ENCODE measurements at regions not wholly inside any gene's neighbourhood (a gene's known extent, or its start where the extent isn't known, plus 50 kb on each side); places are given as distances from the start of the nearest gene placed in this dataset.

GRCh38 chr12:88952562-88952942 is 372.3 kb upstream of the KITLG start:
- Mint-ChIP-seq H3K4me3 (no peak overlapping the region), H3K9me3 (peaks cover 10% of the 10 kb centered on the region), H3K36me3 (ENCODE audit: low read depth) (peaks cover 3% of the 10 kb centered on the region), H3K27ac (no peak overlapping the region), H3K27me3 (ENCODE audit: insufficient read depth) (peaks cover 60% of the 10 kb centered on the region), H3K4me1 (peaks cover 57% of the 10 kb centered on the region)
- no peak for DNase-seq
- TF ChIP-seq CTCF (conservative IDR thresholded peaks at IDR 0.05) = no peak
- no peak overlapping the region for H3K9ac ChIP-seq (ENCODE audit: extremely low read depth, low read length, poor library complexity, severe bottlenecking)
- H3K4me3 ChIP-seq (ENCODE audit: low read length) = no peak overlapping the region
- H3K36me3 ChIP-seq (ENCODE audit: control insufficient read depth, insufficient read depth, low read length) = no peaks in the 10 kb centered on the region
- no peaks in the 10 kb centered on the region for H3K9me3 ChIP-seq (ENCODE audit: control insufficient read depth, low read length)
- H3K4me1 ChIP-seq (ENCODE audit: control insufficient read depth, insufficient read depth, low read length) = peaks cover 4% of the 10 kb centered on the region
- 89% methylated on average over 1 of the region's 1 CpG; no CpG with 5 or more reads in 1 of the 2 experiments for WGBS, 2 experiments (ENCODE audit: insufficient coverage in 1 of 2, insufficient read length in 1 of 2)
- H3K27ac ChIP-seq (ENCODE audit: low read depth, low read length) = no peak overlapping the region
- H3K27me3 ChIP-seq (ENCODE audit: control insufficient read depth, insufficient read depth, low read length, poor library complexity, severe bottlenecking) = peaks cover 53% of the 10 kb centered on the region

- 0 to 7% methylated on average over 1 to 2 of the region's 2 CpGs for WGBS, 2 experiments (ENCODE audit: insufficient coverage in 1 of 2, insufficient read length in 1 of 2)
- no peak for TF ChIP-seq CTCF (conservative IDR thresholded peaks at IDR 0.05)
- Mint-ChIP-seq H3K9me3 (peaks cover 10% of the 10 kb centered on the region), H3K4me3 (no peak overlapping the region), H3K27me3 (ENCODE audit: insufficient read depth) (peaks cover 56% of the 10 kb centered on the region), H3K27ac (no peak overlapping the region), H3K4me1 (peaks cover 58% of the 10 kb centered on the region), H3K36me3 (ENCODE audit: low read depth) (peaks cover 3% of the 10 kb centered on the region)
- Histone ChIP-seq H3K9me3 (ENCODE audit: control insufficient read depth, low read length) (no peaks in the 10 kb centered on the region), H3K36me3 (ENCODE audit: control insufficient read depth, insufficient read depth, low read length) (no peaks in the 10 kb centered on the region), H3K27me3 (ENCODE audit: control insufficient read depth, insufficient read depth, low read length, poor library complexity, severe bottlenecking) (peaks cover 58% of the 10 kb centered on the region), H3K27ac (ENCODE audit: low read depth, low read length) (peak overlapping the region; percentile 3), H3K4me3 (ENCODE audit: low read length) (no peak overlapping the region), H3K9ac (ENCODE audit: extremely low read depth, low read length, poor library complexity, severe bottlenecking) (no peak overlapping the region), H3K4me1 (ENCODE audit: control insufficient read depth, insufficient read depth, low read length) (peaks cover 4% of the 10 kb centered on the region)
- peak; percentile 74 for DNase-seq
Measured at GRCh38 chr12:88951860-88952561, 371.7 kb upstream of the KITLG start.

- Mint-ChIP-seq H3K27me3 (ENCODE audit: insufficient read depth) (peaks cover 57% of the 10 kb centered on the region), H3K4me1 (peaks cover 58% of the 10 kb centered on the region), H3K27ac (no peak overlapping the region), H3K4me3 (no peak overlapping the region), H3K9me3 (peaks cover 10% of the 10 kb centered on the region), H3K36me3 (ENCODE audit: low read depth) (peaks cover 3% of the 10 kb centered on the region)
- Histone ChIP-seq H3K9ac (ENCODE audit: extremely low read depth, low read length, poor library complexity, severe bottlenecking) (no peak overlapping the region), H3K27ac (ENCODE audit: low read depth, low read length) (no peak overlapping the region), H3K36me3 (ENCODE audit: control insufficient read depth, insufficient read depth, low read length) (no peaks in the 10 kb centered on the region), H3K4me1 (ENCODE audit: control insufficient read depth, insufficient read depth, low read length) (peaks cover 5% of the 10 kb centered on the region), H3K27me3 (ENCODE audit: control insufficient read depth, insufficient read depth, low read length, poor library complexity, severe bottlenecking) (peaks cover 64% of the 10 kb centered on the region), H3K9me3 (ENCODE audit: control insufficient read depth, low read length) (no peaks in the 10 kb centered on the region), H3K4me3 (ENCODE audit: low read length) (no peak overlapping the region)
- DNase-seq = no peak
- WGBS, 2 experiments (ENCODE audit: insufficient coverage in 1 of 2, insufficient read length in 1 of 2) = 50 to 94% methylated on average over 1 to 2 of the region's 2 CpGs
- TF ChIP-seq CTCF (conservative IDR thresholded peaks at IDR 0.05) = no peak
Measured at GRCh38 chr12:88951177-88951576, 370.9 kb upstream of the KITLG start.
